HG03378 (cell line): ENCODE measurements at regions not wholly inside any gene's neighbourhood (a gene's known extent, or its start where the extent isn't known, plus 50 kb on each side); places are given as distances from the start of the nearest gene placed in this dataset.

Experiments used
- ATAC-seq: cut with Tn5 transposase; IDR thresholded peaks from one replicate; pipeline ENCODE4 v1.9.1; 2021; ENCODE audit warnings: mild to moderate bottlenecking, moderate library complexity; ENCODE audit not compliant: unreplicated experiment

DNA sequence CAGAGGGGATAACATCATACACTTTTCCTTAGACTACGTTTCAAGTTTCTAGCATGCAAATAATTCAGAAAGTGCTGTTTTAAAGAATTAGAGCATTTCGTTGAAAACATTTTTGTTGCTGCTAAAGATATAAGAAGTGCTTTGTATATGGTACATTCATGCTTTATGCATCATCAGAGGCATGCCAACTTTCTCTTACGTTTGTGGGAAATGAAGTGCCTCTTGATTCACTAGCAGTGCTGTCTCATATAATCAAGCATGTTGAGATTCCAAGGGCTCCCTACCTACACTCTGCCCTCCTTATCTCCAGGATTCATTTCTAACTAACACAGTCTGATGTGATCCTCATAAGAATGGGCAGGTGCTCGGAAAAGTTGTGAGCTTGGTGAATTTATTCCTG lies 748.6 kb upstream of the DDX18 start:
- ATAC-seq: no peak

DNA sequence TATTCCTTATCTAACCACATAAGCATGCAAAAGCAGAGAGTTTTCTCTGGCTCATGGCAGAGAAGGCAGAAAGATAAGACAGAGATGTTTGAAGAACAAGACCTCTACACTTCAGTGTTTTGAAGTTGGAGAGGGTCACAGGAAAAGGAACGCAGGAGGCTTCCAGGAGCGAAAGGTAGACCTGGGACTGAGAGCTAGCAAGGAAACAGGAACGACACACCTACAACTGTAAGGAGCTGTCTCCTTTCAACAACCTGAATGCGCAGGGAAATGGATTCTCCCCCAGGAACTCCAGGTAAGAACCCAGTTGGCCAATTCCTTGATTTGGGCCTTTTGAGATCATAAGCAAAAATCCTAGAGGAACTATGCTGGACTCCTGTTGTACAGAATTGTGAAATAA lies 746.6 kb upstream of the DDX18 start:
- ATAC-seq: no peak

DNA sequence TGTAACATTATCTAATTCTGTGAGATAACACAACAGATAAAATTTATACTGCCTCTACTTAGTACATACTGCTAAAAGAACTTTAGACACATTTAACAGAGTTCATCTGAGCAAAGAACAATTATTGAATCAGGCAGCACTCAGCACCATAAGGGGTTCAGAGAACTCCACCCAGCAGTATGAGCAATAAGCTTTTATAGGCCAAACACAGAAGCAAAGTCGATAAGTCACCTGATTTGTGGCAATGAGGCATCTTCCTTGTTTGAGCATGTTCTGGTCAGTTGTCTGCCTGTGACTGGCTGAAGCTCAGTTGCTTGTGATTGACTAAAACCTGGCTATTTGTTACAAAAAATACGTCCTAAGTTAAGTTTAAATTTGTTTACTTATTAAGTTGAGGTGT lies 746.1 kb upstream of the DDX18 start:
- ATAC-seq: no peak

DNA sequence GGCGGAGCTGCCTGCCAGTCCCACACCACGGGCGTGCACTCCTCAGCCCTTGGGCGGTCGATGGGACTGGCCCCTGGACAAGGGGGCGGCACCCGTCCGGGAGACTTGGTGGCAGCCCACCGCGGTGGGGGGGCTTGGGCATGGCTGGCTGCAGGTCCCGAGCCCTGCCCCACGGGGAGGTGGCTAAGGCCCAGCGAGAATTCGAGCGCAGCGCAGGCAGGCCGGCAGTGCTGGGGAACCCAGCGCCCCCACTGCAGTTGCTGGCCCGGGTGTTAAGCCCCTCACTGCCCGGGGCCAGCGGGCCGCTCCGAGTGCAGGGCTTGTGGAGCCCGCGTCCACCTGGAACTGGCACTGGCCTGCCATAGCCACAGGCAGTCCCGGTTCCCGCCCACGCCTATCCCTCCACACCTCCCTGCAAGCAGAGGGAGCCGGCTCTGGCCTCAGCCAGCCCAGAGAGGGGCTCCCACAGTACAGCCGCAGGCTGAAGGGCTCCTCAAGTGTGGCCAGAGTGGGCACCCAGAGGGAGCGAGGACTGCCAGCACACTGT lies 742.9 kb upstream of the DDX18 start:
- ATAC-seq: no peak

DNA sequence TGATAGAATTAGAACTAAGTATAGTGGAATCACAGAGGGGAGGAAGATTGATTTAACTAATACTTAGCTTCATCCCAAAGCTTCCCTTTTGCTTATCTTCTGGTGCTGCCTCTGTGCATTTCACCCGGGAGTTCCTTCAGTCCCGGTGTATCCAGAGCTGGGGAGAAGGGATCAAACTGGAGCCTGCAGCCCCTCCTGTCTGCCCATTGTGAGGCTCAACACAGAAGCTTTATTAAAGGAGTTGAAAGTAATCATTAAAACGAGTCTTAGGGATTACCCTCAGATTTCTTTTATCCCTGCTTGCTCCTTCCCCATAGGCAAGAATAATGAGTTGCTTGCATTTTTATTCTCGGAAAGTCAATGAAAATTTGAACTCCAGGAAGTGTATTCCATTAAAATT lies 739.7 kb upstream of the DDX18 start:
- no peak for ATAC-seq

DNA sequence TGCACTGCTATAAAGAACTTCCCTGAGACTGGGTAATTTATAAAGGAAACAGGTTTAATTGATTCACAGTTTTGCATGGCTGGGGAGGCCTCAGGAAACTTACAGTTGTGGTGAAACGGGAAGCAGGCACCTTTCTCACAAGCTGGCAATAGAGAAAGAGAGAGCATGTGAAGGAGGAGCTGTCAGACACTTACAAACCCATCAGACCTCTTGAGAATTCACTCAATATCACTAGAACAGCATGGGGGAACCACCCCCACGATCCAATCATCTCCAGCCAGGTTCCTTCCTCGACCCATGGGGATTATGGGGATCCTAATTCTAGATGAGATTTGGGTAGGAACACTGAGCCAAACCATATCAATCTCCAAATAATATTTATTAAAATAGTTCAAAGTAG lies 729.2 kb upstream of the DDX18 start:
- ATAC-seq: no peak

DNA sequence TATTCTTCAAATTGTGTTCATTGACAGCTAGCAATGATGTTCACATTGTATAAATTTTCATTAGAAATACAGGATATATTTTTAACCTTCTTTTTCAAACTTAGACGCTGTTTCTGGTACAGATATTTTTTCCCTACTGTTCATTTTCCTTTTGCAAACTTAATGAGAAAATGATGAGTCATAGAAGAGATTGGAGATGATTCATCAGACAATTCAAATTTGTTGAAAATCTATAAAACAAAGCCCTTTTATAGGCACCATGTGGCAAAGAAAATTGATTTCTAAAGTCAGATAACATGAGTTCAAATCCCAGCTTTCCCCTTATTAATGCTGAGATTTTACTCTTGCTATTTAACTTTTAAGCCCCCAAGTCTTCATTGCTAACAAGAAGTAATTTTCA lies 728.8 kb upstream of the DDX18 start:
- no peak for ATAC-seq

DNA sequence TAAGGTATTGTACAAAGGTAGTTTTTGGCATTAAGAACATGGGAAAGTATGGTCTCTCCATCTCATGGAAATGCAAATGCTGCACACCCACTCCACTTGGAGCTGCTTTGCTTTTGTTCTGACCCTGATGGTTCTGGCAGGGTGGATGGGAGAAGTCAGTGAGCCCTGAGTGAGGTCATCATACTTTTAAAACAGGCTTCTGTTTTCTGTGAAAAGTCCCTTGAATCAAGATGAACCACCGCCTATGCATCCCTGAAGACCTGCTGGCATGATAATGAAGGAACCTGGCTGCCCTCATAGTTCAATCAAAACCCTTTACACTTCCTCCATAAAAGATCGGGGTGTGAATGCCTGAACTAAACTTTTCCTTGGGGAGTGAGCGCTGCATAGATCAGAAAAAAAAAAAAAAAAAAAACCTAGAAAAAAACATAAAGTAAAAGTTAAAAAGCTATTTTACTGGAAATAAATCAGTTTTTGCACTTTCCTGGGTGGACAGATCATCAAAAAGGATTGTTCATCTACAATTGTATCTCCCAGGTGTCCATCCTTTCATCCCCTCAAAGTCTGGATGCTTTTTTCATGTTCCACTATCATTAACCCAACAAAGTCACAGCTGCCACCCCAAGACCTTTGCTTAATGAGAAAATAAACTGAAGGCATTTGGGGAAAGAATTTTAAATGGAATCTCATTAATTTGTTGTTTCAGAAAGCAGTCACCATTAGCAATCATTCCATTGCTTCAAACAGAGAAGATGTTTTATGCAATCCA lies 728.1 kb upstream of the DDX18 start:
- no peak for ATAC-seq

DNA sequence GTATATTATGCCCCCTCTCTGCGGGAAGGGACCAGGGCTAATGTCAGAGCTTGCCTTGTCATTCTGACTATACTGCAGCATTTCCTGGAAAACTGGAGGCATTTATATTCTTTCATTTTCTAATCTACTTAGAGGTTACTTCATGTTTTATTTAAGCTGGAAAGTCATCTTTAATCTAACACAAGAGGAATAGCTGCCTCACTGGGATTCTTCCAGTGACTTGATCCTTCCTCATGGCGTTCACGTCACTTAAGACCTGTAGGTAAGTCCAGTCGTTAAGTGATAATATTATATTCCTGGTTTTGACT lies 727.6 kb upstream of the DDX18 start:
- no peak for ATAC-seq

DNA sequence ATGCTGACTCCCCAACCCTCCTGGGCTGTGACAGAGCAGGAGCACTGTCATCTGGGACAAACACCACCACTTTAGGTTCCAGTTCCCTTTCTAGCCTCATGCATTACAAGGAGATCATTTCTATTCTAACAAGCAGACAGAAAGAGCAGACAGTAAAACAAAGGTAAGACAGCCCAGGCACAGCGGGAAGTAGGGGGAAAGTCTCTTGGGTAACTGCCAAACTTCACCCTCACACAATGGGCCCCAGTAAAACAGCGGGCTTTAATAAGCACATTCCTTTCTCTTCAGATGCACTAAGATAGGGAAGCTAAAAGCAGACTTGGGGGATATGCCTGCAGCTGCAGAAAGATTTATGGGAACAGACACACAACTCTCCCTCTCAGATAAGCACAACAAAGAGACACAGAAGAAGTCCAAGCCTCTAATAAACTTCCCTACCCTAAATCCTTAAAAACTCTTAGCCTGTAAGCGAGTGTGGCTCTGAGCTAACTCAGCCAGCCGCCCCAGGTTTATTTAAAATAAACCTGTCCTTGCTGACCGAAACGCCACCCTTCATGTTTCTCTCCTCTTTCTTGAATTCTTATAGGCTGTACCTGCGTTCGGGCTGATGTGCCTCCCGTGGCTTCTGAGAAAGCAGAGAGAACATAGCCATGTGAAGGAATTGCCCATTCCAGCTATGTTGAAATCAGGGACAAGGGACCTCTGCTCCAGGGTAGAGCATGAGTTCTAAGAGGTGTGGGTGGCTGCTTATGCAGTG lies 726.8 kb upstream of the DDX18 start:
- ATAC-seq: no peak

DNA sequence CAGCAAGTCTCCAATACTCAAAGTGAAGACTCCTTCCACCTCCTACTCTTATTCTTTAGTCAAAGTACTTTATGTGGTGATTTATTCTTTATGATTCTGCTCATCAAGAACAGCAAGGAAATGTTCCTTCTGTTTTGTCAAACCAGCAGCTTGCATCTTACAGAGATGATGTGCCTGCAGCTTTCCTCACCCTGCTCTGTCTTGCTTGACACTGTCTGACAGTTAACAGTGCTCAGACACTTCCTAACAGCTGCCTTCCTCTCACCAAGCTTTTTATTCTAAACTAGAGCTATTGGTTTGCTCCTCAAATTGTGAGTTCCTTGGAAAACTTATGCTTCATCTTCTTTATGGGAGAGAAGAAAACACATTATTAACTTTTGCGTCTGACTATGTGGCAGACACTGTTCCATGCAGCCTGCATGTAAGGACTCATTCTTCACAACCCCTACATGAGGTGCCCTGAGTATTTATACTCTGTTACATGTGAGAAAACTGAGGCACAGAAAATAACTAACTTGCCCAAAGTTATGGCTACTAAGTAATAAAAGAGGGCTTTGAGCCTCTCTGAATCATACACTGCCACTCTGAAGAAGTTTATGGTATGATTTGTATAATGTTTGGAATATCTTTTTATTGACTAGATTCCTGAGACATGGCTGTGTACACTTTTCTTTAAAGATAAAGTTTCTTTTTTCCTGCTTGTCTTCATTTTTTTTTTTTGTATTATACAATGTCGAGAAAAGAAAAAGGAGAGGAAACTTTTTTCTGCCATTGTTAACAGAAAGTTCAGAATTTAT lies 723.3 kb upstream of the DDX18 start:
- ATAC-seq: no peak

DNA sequence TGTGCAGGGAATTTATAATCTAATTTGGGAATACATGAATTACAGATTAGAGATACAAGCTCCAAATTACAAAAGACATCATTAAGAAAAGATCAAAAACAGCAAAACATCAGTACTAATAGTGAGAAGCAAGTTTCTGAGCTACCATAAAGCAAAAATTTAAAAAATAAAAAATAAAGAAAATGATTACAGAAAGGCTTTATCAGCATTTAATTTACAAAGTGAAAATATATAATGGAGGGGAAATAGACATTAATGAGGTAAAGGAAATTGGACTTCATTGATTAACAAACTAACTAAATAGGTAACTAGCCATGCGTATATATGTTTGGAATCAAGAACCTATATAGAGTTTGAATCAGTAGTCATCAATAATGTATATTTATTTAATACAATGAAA lies 712.9 kb upstream of the DDX18 start:
- ATAC-seq: no peak

DNA sequence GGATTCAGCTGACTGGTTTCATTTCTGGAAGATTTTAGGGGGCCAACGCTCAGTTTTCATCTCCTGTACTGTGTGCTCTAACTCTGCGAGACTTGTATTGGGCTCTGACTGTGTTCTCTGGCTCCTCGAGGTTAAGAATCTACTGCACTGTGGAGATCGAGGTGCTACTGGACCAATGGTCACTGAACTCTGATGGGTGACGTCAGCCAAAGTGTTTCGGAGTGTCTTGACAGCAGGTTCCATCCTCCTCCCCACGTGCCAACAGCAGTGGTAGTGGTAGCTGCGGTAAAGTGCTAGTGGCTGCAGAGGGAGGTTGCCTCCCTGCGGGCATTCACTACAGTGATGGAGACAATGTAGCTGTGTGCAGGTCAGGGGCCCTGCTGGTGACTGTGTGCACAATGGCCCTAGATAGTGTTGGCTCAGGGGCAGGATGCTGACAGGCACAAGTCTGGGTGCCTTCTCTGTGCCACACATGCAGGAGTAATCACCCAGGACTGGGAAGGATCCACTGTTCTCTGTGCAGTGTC lies 705.7 kb upstream of the DDX18 start:
- no peak for ATAC-seq

DNA sequence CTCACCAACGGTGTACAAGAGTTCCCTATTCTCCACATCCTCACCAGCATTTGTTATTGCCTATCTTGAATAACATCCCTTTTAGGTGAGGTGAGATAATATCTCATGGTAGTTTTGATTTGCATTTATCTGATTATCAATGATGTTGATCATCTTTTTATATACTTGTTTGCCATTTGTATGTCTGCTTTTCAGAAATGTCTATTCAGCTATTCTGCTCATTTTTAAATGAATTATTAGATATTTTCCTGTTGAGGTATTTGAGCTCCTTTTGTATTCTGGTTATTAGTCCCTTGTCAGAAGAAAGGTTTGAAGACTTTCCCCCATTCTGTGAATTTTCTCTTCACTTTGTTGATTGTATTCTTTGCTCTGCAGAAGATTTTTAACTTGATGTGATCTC lies 695.5 kb upstream of the DDX18 start:
- no peak for ATAC-seq

DNA sequence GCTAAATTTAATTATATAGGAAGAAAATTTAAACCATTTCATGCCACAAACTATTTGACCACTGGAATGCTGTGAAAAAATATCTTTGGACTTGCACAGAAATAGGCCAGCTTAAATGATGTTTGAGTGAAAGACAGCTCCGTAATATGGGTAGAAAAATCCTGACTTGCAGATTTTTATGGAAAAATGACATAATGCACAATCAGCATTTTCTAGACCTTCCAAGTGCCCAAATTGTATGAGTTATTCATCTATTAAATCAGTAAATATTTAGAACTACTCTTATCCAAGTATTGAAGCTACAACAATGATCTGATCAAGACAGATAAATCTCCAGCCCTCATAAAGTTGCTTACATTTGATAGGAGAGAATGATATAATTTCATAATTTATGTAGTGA lies 691.1 kb upstream of the DDX18 start:
- no peak for ATAC-seq

DNA sequence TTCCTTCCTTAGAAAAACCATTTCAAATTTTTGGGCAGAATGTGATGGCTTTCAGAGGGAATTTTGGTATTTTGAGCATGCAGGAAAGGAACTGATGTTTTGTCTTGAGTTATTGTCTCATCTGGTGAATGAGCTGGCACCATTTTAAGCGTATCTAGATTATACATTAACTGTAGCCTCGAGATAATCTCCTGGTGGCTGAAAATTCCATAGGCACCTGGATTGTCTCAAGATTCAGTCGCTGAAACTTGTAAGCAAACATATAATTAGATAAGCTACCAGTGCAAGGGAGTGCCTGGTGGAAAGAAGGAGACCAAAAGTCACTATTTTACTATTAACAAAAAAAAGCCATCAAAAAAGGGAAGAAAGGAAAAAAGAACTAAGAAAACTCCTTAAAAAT lies 687.8 kb upstream of the DDX18 start:
- no peak for ATAC-seq

DNA sequence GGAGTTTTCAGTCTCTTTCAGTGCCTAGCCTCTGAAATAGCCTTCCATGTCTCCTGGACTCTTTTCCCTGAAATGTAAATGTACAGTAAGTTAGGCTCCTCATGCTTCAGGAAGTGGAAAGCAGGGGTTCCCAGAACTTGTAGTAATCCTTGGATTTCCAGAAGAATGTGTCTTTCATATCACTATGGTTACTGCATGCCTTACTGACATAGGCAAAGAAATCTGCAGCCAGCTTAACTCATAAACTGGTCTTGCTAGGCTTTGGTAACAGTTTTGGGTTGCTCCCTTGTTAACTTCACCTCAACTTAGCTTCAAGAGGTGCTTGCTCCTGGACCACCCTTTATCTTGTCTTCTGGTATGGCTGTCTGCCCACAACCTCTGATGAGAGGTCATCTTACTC lies 686.8 kb upstream of the DDX18 start:
- no peak for ATAC-seq

DNA sequence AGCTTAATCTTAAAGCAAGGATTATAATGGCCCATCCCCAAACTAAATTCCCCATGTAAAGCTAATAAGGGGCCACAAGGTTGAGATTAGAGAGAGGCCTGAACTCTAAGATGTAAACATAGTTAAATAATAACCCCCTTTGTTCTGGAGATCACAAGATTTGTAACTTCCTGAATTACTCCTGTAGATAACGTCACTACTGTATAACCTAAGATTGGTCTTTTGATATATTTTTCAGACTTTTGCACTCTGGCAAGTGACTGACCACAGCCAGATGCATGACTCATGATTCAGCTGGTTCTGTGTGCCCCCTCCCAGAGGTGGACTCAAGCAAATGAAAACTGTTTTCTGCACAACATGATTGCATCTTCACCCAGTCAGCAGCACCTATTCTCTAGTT lies 686.0 kb upstream of the DDX18 start:
- ATAC-seq: no peak

DNA sequence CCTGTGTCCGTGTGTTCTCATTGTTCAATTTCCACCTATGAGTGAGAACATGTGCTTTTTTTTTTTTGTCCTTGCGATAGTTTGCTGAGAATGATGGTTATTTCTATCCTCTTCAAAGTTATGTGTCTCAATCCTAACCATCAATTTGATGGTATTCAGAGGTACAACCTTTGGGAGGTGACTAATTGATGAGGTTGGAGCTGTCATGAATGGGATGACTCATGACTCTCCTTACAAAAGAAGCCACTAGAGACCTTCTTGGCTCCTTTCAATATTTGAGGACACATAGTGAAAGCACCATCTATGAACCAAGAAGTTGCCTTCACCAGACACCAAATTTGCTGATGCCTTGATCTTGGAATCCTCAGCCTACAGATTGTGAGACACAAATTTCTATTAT lies 677.1 kb upstream of the DDX18 start:
- no peak for ATAC-seq

DNA sequence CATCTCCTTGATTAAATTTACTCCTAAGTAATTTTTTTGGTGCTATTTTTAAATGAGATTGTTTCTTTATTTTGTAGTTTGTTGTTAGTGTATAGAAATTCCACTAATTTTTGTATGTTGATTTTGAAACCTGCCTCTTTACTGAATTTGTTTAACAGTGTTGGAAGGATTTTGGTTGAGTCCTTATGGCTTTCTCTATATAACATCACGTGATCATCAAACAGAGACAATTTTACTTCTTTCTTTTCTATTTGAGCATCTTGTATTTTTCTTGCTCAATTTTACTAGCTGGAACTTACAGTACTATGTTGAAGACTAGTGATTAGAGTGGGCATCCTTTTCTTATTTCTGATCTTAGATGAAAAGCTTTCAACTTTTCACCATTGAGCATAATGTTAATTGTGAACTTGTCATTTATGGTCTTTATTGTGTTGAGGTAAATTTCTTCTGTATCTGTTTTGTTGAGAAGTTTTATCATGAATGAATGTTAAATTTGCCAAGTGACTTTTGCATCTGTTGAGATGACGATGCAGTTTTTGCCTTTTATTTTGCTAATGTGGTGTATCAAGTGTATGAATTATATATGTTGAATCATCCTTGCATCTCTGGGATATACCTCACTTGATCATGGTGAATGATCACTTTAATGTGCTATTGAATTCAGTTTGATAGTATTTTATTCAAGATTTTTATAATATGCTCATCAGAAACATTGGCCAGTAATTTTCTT lies 645.3 kb upstream of the DDX18 start:
- ATAC-seq: no peak

DNA sequence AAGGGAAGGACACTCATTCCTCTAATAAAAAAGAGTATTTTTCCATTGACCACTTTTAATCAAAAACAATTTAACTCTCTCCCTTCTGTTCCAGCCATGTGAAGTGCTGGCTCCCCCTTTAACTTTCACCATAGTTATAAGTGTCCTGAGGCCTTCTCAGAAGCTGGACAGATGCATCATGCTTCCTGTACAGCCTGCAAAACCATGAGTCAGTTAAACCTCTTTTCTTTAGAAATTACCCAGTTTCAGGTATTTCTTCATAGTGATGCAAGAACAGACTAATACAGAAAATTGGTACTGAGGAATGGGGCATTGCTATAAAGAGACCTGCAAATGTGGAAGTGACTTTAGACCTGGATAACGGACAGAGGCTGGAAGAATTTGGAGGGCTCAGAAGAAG lies 643.6 kb upstream of the DDX18 start:
- no peak for ATAC-seq
